Adipocyte (in vitro differentiated cells): ENCODE measurements at regions not wholly inside any gene's neighbourhood (a gene's known extent, or its start where the extent isn't known, plus 50 kb on each side); places are given as distances from the start of the nearest gene placed in this dataset.

Source experiments
- DNase-seq: peaks from one replicate; pipeline ENCODE4 v3.0.0-alpha.2; 2015; ENCODE audit warnings: low read depth
- H3K27me3 ChIP-seq: replicated peaks from 2 replicates; pipeline ENCODE4 v1.7.0; 2013; ENCODE audit warnings: mild to moderate bottlenecking, low read length, moderate library complexity; ENCODE audit not compliant: control insufficient read depth, insufficient read depth
- H3K36me3 ChIP-seq: 2 replicates; pipeline ENCODE4 v1.7.0; 2013; ENCODE audit warnings: low read length, mild to moderate bottlenecking, moderate library complexity; ENCODE audit not compliant: control insufficient read depth, insufficient read depth, severe bottlenecking
- H3K4me1 ChIP-seq: 2 replicates; pipeline ENCODE4 v1.7.0; 2013; ENCODE audit warnings: mild to moderate bottlenecking, low read length, moderate library complexity; ENCODE audit not compliant: control insufficient read depth, insufficient read depth
- H3K4me3 ChIP-seq: 2 replicates; pipeline ENCODE4 v1.7.0; 2013; ENCODE audit warnings: mild to moderate bottlenecking, low read length, moderate library complexity
- H3K9ac ChIP-seq: 2 replicates; pipeline ENCODE4 v1.7.0; 2013; ENCODE audit warnings: mild to moderate bottlenecking, low read length, moderate library complexity
- H3K9me3 ChIP-seq: 2 replicates; pipeline ENCODE4 v1.7.0; 2013; ENCODE audit warnings: mild to moderate bottlenecking, low read length, moderate library complexity; ENCODE audit not compliant: control insufficient read depth

GRCh38 chr4:156710365-156711192 lies 261.0 kb downstream of the PDGFC start:
- H3K4me1 ChIP-seq = peaks cover 11% of the 10 kb centered on the region
- H3K36me3 ChIP-seq = no peaks in the 10 kb centered on the region
- peak; percentile 64 for DNase-seq
- no peak overlapping the region for H3K4me3 ChIP-seq
- H3K9me3 ChIP-seq = no peaks in the 10 kb centered on the region
- H3K9ac ChIP-seq = no peak overlapping the region
- H3K27me3 ChIP-seq = no peaks in the 10 kb centered on the region

GRCh38 chr4:156705311-156705710 lies 266.3 kb downstream of the PDGFC start:
- no peaks in the 10 kb centered on the region for H3K36me3 ChIP-seq
- H3K4me3 ChIP-seq = no peak overlapping the region
- H3K9me3 ChIP-seq = no peaks in the 10 kb centered on the region
- H3K27me3 ChIP-seq = no peaks in the 10 kb centered on the region
- H3K9ac ChIP-seq = no peak overlapping the region
- peaks cover under 1% of the 10 kb centered on the region for H3K4me1 ChIP-seq
- DNase-seq = peak; percentile 28

- no peaks in the 10 kb centered on the region for H3K4me1 ChIP-seq
- H3K9ac ChIP-seq = no peak overlapping the region
- no peak overlapping the region for H3K4me3 ChIP-seq
- no peaks in the 10 kb centered on the region for H3K9me3 ChIP-seq
- DNase-seq = no peak
- H3K36me3 ChIP-seq = no peaks in the 10 kb centered on the region
- no peaks in the 10 kb centered on the region for H3K27me3 ChIP-seq
Observed at GRCh38 chr4:156695163-156695562, 276.4 kb downstream of the PDGFC start.

- no peaks in the 10 kb centered on the region for H3K36me3 ChIP-seq
- H3K9me3 ChIP-seq = no peaks in the 10 kb centered on the region
- no peak overlapping the region for H3K9ac ChIP-seq
- no peak overlapping the region for H3K4me3 ChIP-seq
- H3K27me3 ChIP-seq = no peaks in the 10 kb centered on the region
- H3K4me1 ChIP-seq = no peaks in the 10 kb centered on the region
- DNase-seq = no peak
Observed at GRCh38 chr4:156694413-156694812, 277.2 kb downstream of the PDGFC start.

- Histone ChIP-seq H3K4me3 (no peak overlapping the region), H3K9me3 (no peaks in the 10 kb centered on the region), H3K36me3 (no peaks in the 10 kb centered on the region), H3K9ac (no peak overlapping the region), H3K4me1 (no peaks in the 10 kb centered on the region), H3K27me3 (no peaks in the 10 kb centered on the region)
- no peak for DNase-seq
Observed at GRCh38 chr4:156693557-156693956, 278.0 kb downstream of the PDGFC start.

- Histone ChIP-seq H3K9ac (no peak overlapping the region), H3K9me3 (no peaks in the 10 kb centered on the region), H3K27me3 (no peaks in the 10 kb centered on the region), H3K36me3 (no peaks in the 10 kb centered on the region), H3K4me1 (no peaks in the 10 kb centered on the region), H3K4me3 (no peak overlapping the region)
- DNase-seq = no peak
Observed at GRCh38 chr4:156692016-156692415, 279.6 kb downstream of the PDGFC start.

- H3K9me3 ChIP-seq = no peaks in the 10 kb centered on the region
Observed at GRCh38 chr4:156690572-156690971, 281.0 kb downstream of the PDGFC start.

GRCh38 chr4:156686120-156686519 lies 285.5 kb downstream of the PDGFC start:
- DNase-seq = peak; percentile 95
- H3K9ac ChIP-seq = no peak overlapping the region
- no peaks in the 10 kb centered on the region for H3K36me3 ChIP-seq
- H3K27me3 ChIP-seq = no peaks in the 10 kb centered on the region
- H3K4me1 ChIP-seq = peaks cover 12% of the 10 kb centered on the region
- H3K9me3 ChIP-seq = no peaks in the 10 kb centered on the region
- peak overlapping the region; percentile 29 for H3K4me3 ChIP-seq

More at GRCh38 chr4:156690572-156690971, 281.0 kb downstream of the PDGFC start:
- H3K9ac ChIP-seq = no peak overlapping the region
- DNase-seq = no peak
- H3K27me3 ChIP-seq = no peaks in the 10 kb centered on the region
- no peak overlapping the region for H3K4me3 ChIP-seq
- H3K4me1 ChIP-seq = peaks cover 12% of the 10 kb centered on the region
- H3K36me3 ChIP-seq = no peaks in the 10 kb centered on the region

- H3K4me1 ChIP-seq = peaks cover 12% of the 10 kb centered on the region
- H3K4me3 ChIP-seq = no peak overlapping the region
- DNase-seq = no peak
- H3K9ac ChIP-seq = no peak overlapping the region
- no peaks in the 10 kb centered on the region for H3K9me3 ChIP-seq
- no peaks in the 10 kb centered on the region for H3K27me3 ChIP-seq
- no peaks in the 10 kb centered on the region for H3K36me3 ChIP-seq
Observed at GRCh38 chr4:156685308-156685707, 286.3 kb downstream of the PDGFC start.

GRCh38 chr4:156677656-156678055 lies 293.9 kb downstream of the PDGFC start:
- H3K4me1 ChIP-seq = peaks cover 15% of the 10 kb centered on the region
- no peak for DNase-seq
- H3K27me3 ChIP-seq = no peaks in the 10 kb centered on the region
- no peak overlapping the region for H3K9ac ChIP-seq
- H3K4me3 ChIP-seq = no peak overlapping the region
- no peaks in the 10 kb centered on the region for H3K9me3 ChIP-seq
- H3K36me3 ChIP-seq = no peaks in the 10 kb centered on the region

- Histone ChIP-seq H3K9me3 (no peaks in the 10 kb centered on the region), H3K27me3 (no peaks in the 10 kb centered on the region), H3K9ac (no peak overlapping the region), H3K4me1 (peaks cover 19% of the 10 kb centered on the region), H3K4me3 (no peak overlapping the region), H3K36me3 (no peaks in the 10 kb centered on the region)
- peak; percentile 66 for DNase-seq
Observed at GRCh38 chr4:156677131-156677531, 294.5 kb downstream of the PDGFC start.
